ENCODE measurements at regions not wholly inside any gene's neighbourhood (a gene's known extent, or its start where the extent isn't known, plus 50 kb on each side); places are given as distances from the start of the nearest gene placed in this dataset.

- no peak for TF ChIP-seq ZBTB44 (tag by site-specific recombination; IDR thresholded peaks at IDR 0.05)
- TF ChIP-seq PRDM1 (tag by site-specific recombination; IDR thresholded peaks at IDR 0.05) = no peak
- TF ChIP-seq ZNF501 (tag by site-specific recombination; IDR thresholded peaks at IDR 0.05) = no peak
- no peak for TF ChIP-seq SP3 (tag by site-specific recombination; IDR thresholded peaks at IDR 0.05)
- no peak for TF ChIP-seq ZBTB49 (tag by site-specific recombination; IDR thresholded peaks at IDR 0.05; ENCODE audit: low read depth)
- TF ChIP-seq CTCF (tag by site-specific recombination; IDR thresholded peaks at IDR 0.05) = no peak
- no peak for TF ChIP-seq RBAK (tag by site-specific recombination; IDR thresholded peaks at IDR 0.05)
- no peak for TF ChIP-seq KLF7 (tag by site-specific recombination; IDR thresholded peaks at IDR 0.05; ENCODE audit: borderline replicate concordance)
- TF ChIP-seq ZNF121 (tag by site-specific recombination; IDR thresholded peaks at IDR 0.05) = no peak
- no peak for TF ChIP-seq ZNF629 (tag by site-specific recombination; IDR thresholded peaks at IDR 0.05)
- no peak for TF ChIP-seq ZNF274 (IDR thresholded peaks at IDR 0.05; ENCODE audit: low read length)
- no peak for TF ChIP-seq ZNF274 (tag by site-specific recombination; IDR thresholded peaks at IDR 0.05; ENCODE audit: borderline replicate concordance)
Measured at GRCh38 chr5:103907001-103907400, 344.4 kb upstream of the NUDT12 start.

Data from HEK293 (cell line).